Common myeloid progenitor, CD34-positive (primary cell): ENCODE measurements at regions not wholly inside any gene's neighbourhood (a gene's known extent, or its start where the extent isn't known, plus 50 kb on each side); places are given as distances from the start of the nearest gene placed in this dataset.
A peak's percentile ranks its signal among the peaks of the same experiment; 100 is the strongest.

ENCODE experiments used
- CTCF ChIA-PET: fragments of 350-600 bp; sonication (Branson Sonifier 250); formaldehyde crosslinking; loops from one replicate; lab custom pipeline; 2021; ENCODE audit warnings: antibody characterized with exemption; lab: Charles Lee
- POLR2A ChIA-PET: fragments of 350-600 bp; sonication (Branson Sonifier 250); formaldehyde crosslinking; loops from one replicate; lab custom pipeline; 2021; ENCODE audit warnings: antibody characterized with exemption; lab: Charles Lee
- DNase-seq, 3 donors: peaks; one replicate each; pipeline versions ENCODE4 v3.0.0 to v3.0.0-alpha.2; 2013
- H3K27ac ChIP-seq, 2 experiments: 1 replicate in 1 of 2; 2 replicates in 1 of 2; pipeline ENCODE4 v1.7.0; 2013; ENCODE audit warnings: inconsistent platforms in 2 of 2, low read length in 2 of 2, mild to moderate bottlenecking in 2 of 2, low read depth in 1 of 2, moderate library complexity in 1 of 2; ENCODE audit not compliant: severe bottlenecking in 2 of 2, insufficient read depth in 1 of 2, poor library complexity in 1 of 2
- H3K27me3 ChIP-seq, 5 experiments: replicated peaks in 2 of 5; 1 replicate in 3 of 5; 2 replicates in 2 of 5; pipeline versions ENCODE4 v1.6.1 to v1.7.0; 2013; ENCODE audit warnings: low read length in 4 of 5, mild to moderate bottlenecking in 2 of 5, moderate library complexity in 2 of 5, inconsistent platforms in 1 of 5; ENCODE audit not compliant: insufficient read depth in 5 of 5, control insufficient read depth in 4 of 5
- H3K36me3 ChIP-seq, 4 experiments: 1 replicate in 2 of 4; 2 replicates in 2 of 4; pipeline versions ENCODE4 v1.6.1 to v1.7.0; 2013; ENCODE audit warnings: low read length in 3 of 4, control low read depth in 1 of 4, mild to moderate bottlenecking in 1 of 4; ENCODE audit not compliant: control insufficient read depth in 4 of 4, insufficient read depth in 4 of 4
- H3K4me1 ChIP-seq, 4 experiments: 1 replicate in 3 of 4; 2 replicates in 1 of 4; pipeline versions ENCODE4 v1.6.1 to v1.7.1; 2013; ENCODE audit warnings: low read length in 3 of 4, mild to moderate bottlenecking in 3 of 4, control low read depth in 1 of 4, inconsistent platforms in 1 of 4, moderate library complexity in 1 of 4; ENCODE audit not compliant: control insufficient read depth in 4 of 4, insufficient read depth in 4 of 4; ENCODE audit errors: control extremely low read depth in 1 of 4
- H3K4me3 ChIP-seq, 7 experiments: 1 replicate in 4 of 7; 2 replicates in 3 of 7; pipeline versions ENCODE4 v1.5.1 to v1.7.0; 2013; ENCODE audit warnings: mild to moderate bottlenecking in 7 of 7, low read length in 6 of 7, moderate library complexity in 6 of 7, inconsistent platforms in 2 of 7, low read depth in 2 of 7, control low read depth in 1 of 7; ENCODE audit not compliant: insufficient read depth in 4 of 7, control insufficient read depth in 1 of 7; ENCODE audit errors: extremely low read depth in 1 of 7
- H3K9me3 ChIP-seq, 5 experiments: 1 replicate in 4 of 5; 2 replicates in 1 of 5; pipeline versions ENCODE4 v1.6.1 to v1.7.1; 2013; ENCODE audit warnings: low read length in 4 of 5, mild to moderate bottlenecking in 2 of 5, inconsistent platforms in 1 of 5, low read depth in 1 of 5, moderate library complexity in 1 of 5; ENCODE audit not compliant: control insufficient read depth in 4 of 5, insufficient read depth in 2 of 5; ENCODE audit errors: control extremely low read depth in 1 of 5
- WGBS: methylation state at CpG from one replicate; pipeline ENCODE4 v1.1.5; 2013; ENCODE audit not compliant: insufficient coverage; 5-methylcytosine and 5-hydroxymethylcytosine counted together

GRCh38 chr18:78639006-78639950, 340.3 kb upstream of the SALL3 start:
- Histone ChIP-seq H3K4me3 (no peak overlapping the region), H3K27me3 (no peaks in the 10 kb centered on the region), H3K4me1 (peaks cover 2 to 29% (median 15%) of the 10 kb centered on the region in 4 experiments), H3K36me3 (no peaks in the 10 kb centered on the region), H3K9me3 (peaks cover 0 to 6% (median 0%) of the 10 kb centered on the region in 5 experiments), H3K27ac (no peak overlapping the region)
- 96% methylated on average over 18 of the region's 23 CpGs for WGBS
- ChIA-PET CTCF (no interaction called here), POLR2A (no interaction called here)
- no peak for DNase-seq

GRCh38 chr18:78640246-78640995, 339.2 kb upstream of the SALL3 start:
- no peaks in the 10 kb centered on the region for H3K9me3 ChIP-seq
- no peaks in the 10 kb centered on the region for H3K36me3 ChIP-seq
- DNase-seq = no peak
- H3K27ac ChIP-seq = no peak overlapping the region
- no peaks in the 10 kb centered on the region for H3K27me3 ChIP-seq
- CTCF ChIA-PET = no interaction called here
- 94% methylated on average over 5 of the region's 8 CpGs for WGBS
- H3K4me1 ChIP-seq = peaks cover 2 to 29% (median 15%) of the 10 kb centered on the region in 4 experiments
- no peak overlapping the region for H3K4me3 ChIP-seq
- POLR2A ChIA-PET = no interaction called here

- peaks cover 2 to 29% (median 15%) of the 10 kb centered on the region in 4 experiments for H3K4me1 ChIP-seq
- no peak overlapping the region for H3K4me3 ChIP-seq
- H3K36me3 ChIP-seq = no peaks in the 10 kb centered on the region
- no peak overlapping the region for H3K27ac ChIP-seq
- H3K9me3 ChIP-seq = no peaks in the 10 kb centered on the region
- 50% methylated on average over 2 of the region's 3 CpGs for WGBS
- no peaks in the 10 kb centered on the region for H3K27me3 ChIP-seq
- ChIA-PET CTCF (no interaction called here), POLR2A (no interaction called here)
- DNase-seq = peak; percentile 22 to 85 (median 76)
Measured at GRCh38 chr18:78641689-78642231, 337.9 kb upstream of the SALL3 start.

- no peaks in the 10 kb centered on the region for H3K36me3 ChIP-seq
- peak overlapping the region in 1 of 7 experiments; percentile 16 for H3K4me3 ChIP-seq
- no peak for DNase-seq
- CTCF ChIA-PET = no interaction called here
- 71% methylated on average over 5 of the region's 11 CpGs for WGBS
- H3K27me3 ChIP-seq = no peaks in the 10 kb centered on the region
- H3K9me3 ChIP-seq = no peaks in the 10 kb centered on the region
- POLR2A ChIA-PET = no interaction called here
- H3K27ac ChIP-seq = no peak overlapping the region
- H3K4me1 ChIP-seq = peaks cover 2 to 29% (median 15%) of the 10 kb centered on the region in 4 experiments
Measured at GRCh38 chr18:78642296-78642951, 337.2 kb upstream of the SALL3 start.

- Histone ChIP-seq H3K27me3 (no peaks in the 10 kb centered on the region), H3K27ac (peak overlapping the region in 1 of 2 experiments; percentile 18)
- CTCF ChIA-PET = no interaction called here
Measured at GRCh38 chr18:78643004-78643403, 336.6 kb upstream of the SALL3 start.

GRCh38 chr18:78643981-78644380, 335.6 kb upstream of the SALL3 start:
- H3K27ac ChIP-seq = no peak overlapping the region
- 92% methylated on average over 14 of the region's 14 CpGs for WGBS
- CTCF ChIA-PET = no interaction called here

More at GRCh38 chr18:78643004-78643403, 336.6 kb upstream of the SALL3 start:
- peaks cover 2 to 29% (median 15%) of the 10 kb centered on the region in 4 experiments for H3K4me1 ChIP-seq
- WGBS = no CpG with 5 or more reads among the region's 4 CpGs
- peak; percentile 70 to 94 (median 88) for DNase-seq
- POLR2A ChIA-PET = no interaction called here
- no peaks in the 10 kb centered on the region for H3K9me3 ChIP-seq
- H3K4me3 ChIP-seq = peak overlapping the region in 1 of 7 experiments; percentile 16
- no peaks in the 10 kb centered on the region for H3K36me3 ChIP-seq

More at GRCh38 chr18:78643981-78644380, 335.6 kb upstream of the SALL3 start:
- H3K9me3 ChIP-seq = peaks cover 0 to 2% (median 0%) of the 10 kb centered on the region in 5 experiments
- H3K36me3 ChIP-seq = no peaks in the 10 kb centered on the region
- POLR2A ChIA-PET = no interaction called here
- no peak for DNase-seq
- no peaks in the 10 kb centered on the region for H3K27me3 ChIP-seq
- no peak overlapping the region for H3K4me3 ChIP-seq
- H3K4me1 ChIP-seq = peaks cover 2 to 29% (median 15%) of the 10 kb centered on the region in 4 experiments
